H9 (cell line): ENCODE measurements at regions not wholly inside any gene's neighbourhood (a gene's known extent, or its start where the extent isn't known, plus 50 kb on each side); places are given as distances from the start of the nearest gene placed in this dataset.

Source experiments
- DNase-seq: peaks from one replicate; pipeline ENCODE4 v3.0.0-alpha.2; 2017
- H2AFZ ChIP-seq: one replicate; pipeline ENCODE4 v1.6.1; 2013; ENCODE audit warnings: mild to moderate bottlenecking, low read length, control low read depth, moderate library complexity
- H2AK5ac ChIP-seq: 2 replicates; pipeline ENCODE4 v1.6.1; 2013; ENCODE audit warnings: low read length, control low read depth, mixed read lengths; ENCODE audit not compliant: insufficient read length
- H2BK120ac ChIP-seq: one replicate; pipeline ENCODE4 v1.6.1; 2013; ENCODE audit warnings: low read depth, mild to moderate bottlenecking, low read length, control low read depth, inconsistent platforms; ENCODE audit not compliant: poor library complexity, severe bottlenecking
- H2BK12ac ChIP-seq: 2 replicates; pipeline ENCODE4 v1.6.1; 2013; ENCODE audit warnings: low read length, control low read depth, mixed read lengths, low read depth; ENCODE audit not compliant: insufficient read length
- H2BK15ac ChIP-seq: 2 replicates; pipeline ENCODE4 v1.6.1; 2013; ENCODE audit warnings: low read depth, low read length, control low read depth
- H2BK20ac ChIP-seq: one replicate; pipeline ENCODE4 v1.6.1; 2013; ENCODE audit warnings: low read depth, mild to moderate bottlenecking, low read length, control low read depth, inconsistent platforms; ENCODE audit not compliant: poor library complexity, severe bottlenecking
- H2BK5ac ChIP-seq: 2 replicates; pipeline ENCODE4 v1.6.1; 2013; ENCODE audit warnings: low read length, control low read depth, mixed read lengths; ENCODE audit not compliant: insufficient read length
- H3K14ac ChIP-seq: 2 replicates; pipeline ENCODE4 v1.6.1; 2013; ENCODE audit warnings: low read length, control low read depth; ENCODE audit not compliant: insufficient read depth
- H3K18ac ChIP-seq: 2 replicates; pipeline ENCODE4 v1.6.1; 2013; ENCODE audit warnings: low read depth, mild to moderate bottlenecking, mixed read lengths, low read length, control low read depth; ENCODE audit not compliant: insufficient read length
- H3K23ac ChIP-seq: 2 replicates; pipeline ENCODE4 v1.6.1; 2013; ENCODE audit warnings: low read length, control low read depth, mixed read lengths, low read depth; ENCODE audit not compliant: insufficient read length
- H3K23me2 ChIP-seq: 2 replicates; pipeline ENCODE4 v1.6.1; 2013; ENCODE audit warnings: low read depth, mild to moderate bottlenecking, mixed read lengths, low read length, control low read depth; ENCODE audit not compliant: insufficient read length, poor library complexity, severe bottlenecking
- H3K27ac ChIP-seq: 2 replicates; pipeline ENCODE4 v1.5.1; 2013; ENCODE audit warnings: low read length, control low read depth, mixed read lengths, low read depth; ENCODE audit not compliant: insufficient read length
- H3K27me3 ChIP-seq: 2 replicates; pipeline ENCODE4 v1.6.1; 2013; ENCODE audit warnings: low read length, control low read depth, inconsistent platforms; ENCODE audit not compliant: insufficient read depth
- H3K4ac ChIP-seq: 2 replicates; pipeline ENCODE4 v1.6.1; 2013; ENCODE audit warnings: low read depth, mild to moderate bottlenecking, control low read depth, inconsistent platforms, low read length, moderate library complexity
- H3K4me1 ChIP-seq: 2 replicates; pipeline ENCODE4 v1.6.1; 2013; ENCODE audit warnings: low read length, control low read depth, inconsistent platforms; ENCODE audit not compliant: insufficient read depth
- H3K4me2 ChIP-seq: 2 replicates; pipeline ENCODE4 v1.6.1; 2013; ENCODE audit warnings: low read length, control low read depth, mixed read lengths; ENCODE audit not compliant: insufficient read length, insufficient read depth
- H3K56ac ChIP-seq: 2 replicates; pipeline ENCODE4 v1.6.1; 2013; ENCODE audit warnings: low read depth, mild to moderate bottlenecking, mixed read lengths, low read length, control low read depth; ENCODE audit not compliant: insufficient read length
- H3K79me1 ChIP-seq: 2 replicates; pipeline ENCODE4 v1.6.1; 2013; ENCODE audit warnings: low read depth, mild to moderate bottlenecking, moderate library complexity, low read length, control low read depth, inconsistent platforms; ENCODE audit not compliant: insufficient read depth, poor library complexity, severe bottlenecking
- H3K79me2 ChIP-seq: 2 replicates; pipeline ENCODE4 v1.6.1; 2013; ENCODE audit warnings: low read length, control low read depth, inconsistent platforms; ENCODE audit not compliant: insufficient read depth
- H3K9ac ChIP-seq: 2 replicates; pipeline ENCODE4 v1.6.1; 2013; ENCODE audit warnings: low read length, control low read depth, mixed read lengths; ENCODE audit not compliant: insufficient read length; ENCODE audit errors: extremely low read depth
- H3K9me3 ChIP-seq: one replicate; pipeline ENCODE4 v1.6.1; 2013; ENCODE audit warnings: low read depth, low read length, inconsistent platforms; ENCODE audit not compliant: control insufficient read depth
- H3T11ph ChIP-seq: one replicate; pipeline ENCODE4 v1.6.1; 2013; ENCODE audit warnings: mild to moderate bottlenecking, low read length, control low read depth, inconsistent platforms
- H4K20me1 ChIP-seq: one replicate; pipeline ENCODE4 v1.6.1; 2013; ENCODE audit not compliant: control insufficient read depth, insufficient read length, insufficient read depth
- H4K5ac ChIP-seq: 2 replicates; pipeline ENCODE4 v1.6.1; 2013; ENCODE audit warnings: low read depth, mild to moderate bottlenecking, mixed read lengths, low read length, control low read depth; ENCODE audit not compliant: insufficient read length
- H4K8ac ChIP-seq: replicated peaks from 2 replicates; pipeline ENCODE4 v1.6.1; 2013; ENCODE audit warnings: low read length, control low read depth, mixed read lengths, low read depth; ENCODE audit not compliant: insufficient read length
- H4K91ac ChIP-seq: 2 replicates; pipeline ENCODE4 v1.6.1; 2013; ENCODE audit warnings: low read depth, mild to moderate bottlenecking, moderate library complexity, mixed read lengths, low read length, control low read depth; ENCODE audit not compliant: insufficient read length
- H3K27ac Mint-ChIP-seq, 3 experiments: 2 replicates in 2 of 3; 3 replicates in 1 of 3; pipeline ENCODE4 v1.8.0; 2020 to 2021; ENCODE audit warnings: mixed read lengths in 3 of 3, mild to moderate bottlenecking in 1 of 3, moderate library complexity in 1 of 3
- H3K27me3 Mint-ChIP-seq: 2 replicates; pipeline ENCODE4 v1.8.0; 2021; ENCODE audit warnings: low read depth, mild to moderate bottlenecking, moderate library complexity, mixed read lengths
- H3K36me3 Mint-ChIP-seq, 3 experiments: 2 replicates in 2 of 3; 3 replicates in 1 of 3; pipeline ENCODE4 v1.8.0; 2020 to 2021; ENCODE audit warnings: low read depth in 3 of 3, mixed read lengths in 3 of 3; ENCODE audit not compliant: insufficient read depth in 1 of 3
- H3K4me1 Mint-ChIP-seq, 2 experiments: 2 replicates each; pipeline ENCODE4 v1.8.0; 2020; ENCODE audit warnings: mixed read lengths in 2 of 2
- H3K4me3 Mint-ChIP-seq, 2 experiments: 2 replicates in 1 of 2; 3 replicates in 1 of 2; pipeline ENCODE4 v1.8.0; 2020 to 2021; ENCODE audit warnings: mild to moderate bottlenecking in 2 of 2, mixed read lengths in 2 of 2, moderate library complexity in 1 of 2
- H3K9me3 Mint-ChIP-seq, 2 experiments: 2 replicates in 1 of 2; 3 replicates in 1 of 2; pipeline ENCODE4 v1.8.0; 2020; ENCODE audit warnings: mild to moderate bottlenecking in 2 of 2, mixed read lengths in 2 of 2, moderate library complexity in 1 of 2
- WGBS: extraction: QIAGEN DNeasy Blood & Tissue Kit; methylation state at CpG from one replicate; pipeline ENCODE4 v1.1.7; 2013; ENCODE audit warnings: missing lambda C conversion rate, low lambda C conversion rate, mixed read lengths; ENCODE audit not compliant: insufficient read length; ENCODE audit errors: extremely low coverage; 5-methylcytosine and 5-hydroxymethylcytosine counted together
- TF ChIP-seq, protein P1 (sequence below): fragments of 200-600 bp; sonication (generic); conservative IDR thresholded peaks from 3 replicates; pipeline ENCODE4 v1.8.0; 2021; ENCODE audit warnings: antibody characterized with exemption, mild to moderate bottlenecking

DNA sequence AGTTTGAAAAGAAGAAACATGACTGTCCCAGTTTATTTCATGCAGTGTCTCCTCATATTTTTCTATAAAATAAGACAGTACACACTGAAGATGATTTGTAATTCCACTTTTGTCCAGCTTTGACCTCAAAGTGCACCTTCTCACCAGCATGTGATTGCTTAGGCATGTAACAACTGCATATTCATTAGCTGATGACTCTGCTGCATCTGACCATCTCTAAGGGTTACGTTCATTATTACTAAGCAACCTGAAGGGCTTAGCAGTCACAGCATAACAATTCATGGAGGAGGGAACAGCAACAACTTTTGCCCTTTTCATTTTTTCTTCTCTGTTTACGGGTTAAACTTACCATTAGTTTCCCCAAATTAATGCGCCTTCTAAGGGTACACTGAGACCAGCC is 330.6 kb upstream of the PIK3C3 start:
- WGBS, result no CpG with 5 or more reads among the region's 3 CpGs
- Histone ChIP-seq H3K18ac (no peak overlapping the region), H3K23me2 (no peaks in the 10 kb centered on the region), H4K91ac (no peak overlapping the region), H4K8ac (no peak overlapping the region), H2AK5ac (no peak overlapping the region), H4K5ac (no peak overlapping the region), H3K14ac (no peak overlapping the region), H3K27ac (no peak overlapping the region), H2BK20ac (no peak overlapping the region), H2AFZ (no peak overlapping the region), H2BK120ac (no peak overlapping the region), H2BK12ac (no peak overlapping the region), H3K23ac (no peak overlapping the region), H3K27me3 (no peaks in the 10 kb centered on the region), H3K4me2 (no peak overlapping the region), H3K9me3 (no peaks in the 10 kb centered on the region), H3K79me1 (peaks cover 5% of the 10 kb centered on the region), H3K4ac (no peak overlapping the region), H3T11ph (no peak overlapping the region), H3K4me1 (peaks cover 6% of the 10 kb centered on the region; the same call in 1 of the 2 replicates), H2BK5ac (no peak overlapping the region), H4K20me1 (no peaks in the 10 kb centered on the region), H3K56ac (no peak overlapping the region), H2BK15ac (no peak overlapping the region), H3K9ac (no peak overlapping the region), H3K79me2 (peaks cover 9% of the 10 kb centered on the region; the same call in 1 of the 2 replicates)
- Mint-ChIP-seq H3K27ac (peak overlapping the region in 2 of 3 experiments; percentile 36 to 69; a peak in 2 of 7 replicates), H3K4me3 (no peak overlapping the region), H3K9me3 (no peaks in the 10 kb centered on the region), H3K27me3 (no peaks in the 10 kb centered on the region), H3K4me1 (peaks cover 32 to 40% of the 10 kb centered on the region in 2 experiments), H3K36me3 (no peaks in the 10 kb centered on the region; a peak in 1 of 7 replicates)
- no peak for DNase-seq
- TF ChIP-seq, protein P1, sequence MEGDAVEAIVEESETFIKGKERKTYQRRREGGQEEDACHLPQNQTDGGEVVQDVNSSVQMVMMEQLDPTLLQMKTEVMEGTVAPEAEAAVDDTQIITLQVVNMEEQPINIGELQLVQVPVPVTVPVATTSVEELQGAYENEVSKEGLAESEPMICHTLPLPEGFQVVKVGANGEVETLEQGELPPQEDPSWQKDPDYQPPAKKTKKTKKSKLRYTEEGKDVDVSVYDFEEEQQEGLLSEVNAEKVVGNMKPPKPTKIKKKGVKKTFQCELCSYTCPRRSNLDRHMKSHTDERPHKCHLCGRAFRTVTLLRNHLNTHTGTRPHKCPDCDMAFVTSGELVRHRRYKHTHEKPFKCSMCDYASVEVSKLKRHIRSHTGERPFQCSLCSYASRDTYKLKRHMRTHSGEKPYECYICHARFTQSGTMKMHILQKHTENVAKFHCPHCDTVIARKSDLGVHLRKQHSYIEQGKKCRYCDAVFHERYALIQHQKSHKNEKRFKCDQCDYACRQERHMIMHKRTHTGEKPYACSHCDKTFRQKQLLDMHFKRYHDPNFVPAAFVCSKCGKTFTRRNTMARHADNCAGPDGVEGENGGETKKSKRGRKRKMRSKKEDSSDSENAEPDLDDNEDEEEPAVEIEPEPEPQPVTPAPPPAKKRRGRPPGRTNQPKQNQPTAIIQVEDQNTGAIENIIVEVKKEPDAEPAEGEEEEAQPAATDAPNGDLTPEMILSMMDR, result no peak
